ENCODE measurements at regions not wholly inside any gene's neighbourhood (a gene's known extent, or its start where the extent isn't known, plus 50 kb on each side); places are given as distances from the start of the nearest gene placed in this dataset.
A peak's percentile ranks its signal among the peaks of the same experiment; 100 is the strongest.

DNA sequence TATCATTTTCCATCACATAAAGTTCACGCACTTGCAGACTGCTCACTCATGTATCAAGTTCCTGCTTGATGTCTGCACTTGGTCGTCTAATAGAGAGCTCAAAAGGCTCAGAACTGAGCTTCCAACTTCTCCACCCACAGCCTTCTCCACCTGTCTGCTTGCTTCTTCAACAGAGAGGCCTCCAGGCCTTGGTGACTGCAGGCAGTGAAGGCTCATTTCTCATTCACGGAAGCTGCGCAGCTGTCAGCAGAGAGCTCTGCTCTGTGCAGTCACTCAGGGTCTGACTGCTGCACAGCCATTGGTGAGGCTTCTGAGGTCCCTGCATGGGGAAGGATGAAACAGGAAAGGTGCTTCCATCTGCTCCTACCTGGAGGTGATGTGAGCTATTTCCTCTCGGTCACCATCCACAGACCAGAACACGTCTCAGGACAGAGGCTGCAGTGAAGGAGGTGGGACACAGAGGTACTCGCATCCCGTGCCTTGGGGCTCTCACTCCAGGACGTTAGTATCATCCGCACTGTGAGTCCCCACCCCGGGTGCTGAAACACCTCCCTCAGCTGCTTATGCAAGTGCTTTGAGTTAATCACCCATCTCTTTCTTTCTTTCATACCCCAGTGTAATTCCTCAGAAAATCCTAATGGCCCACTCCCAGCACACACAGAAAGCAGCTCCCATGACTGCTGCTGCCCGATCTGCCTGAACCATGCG, 126.2 kb downstream of the TMEM18 start:
- no peak for DNase-seq (ENCODE audit: low spot score)

GRCh38 chr2:545711-546650, 131.2 kb downstream of the TMEM18 start:
- no peak for DNase-seq (ENCODE audit: low spot score)

DNA sequence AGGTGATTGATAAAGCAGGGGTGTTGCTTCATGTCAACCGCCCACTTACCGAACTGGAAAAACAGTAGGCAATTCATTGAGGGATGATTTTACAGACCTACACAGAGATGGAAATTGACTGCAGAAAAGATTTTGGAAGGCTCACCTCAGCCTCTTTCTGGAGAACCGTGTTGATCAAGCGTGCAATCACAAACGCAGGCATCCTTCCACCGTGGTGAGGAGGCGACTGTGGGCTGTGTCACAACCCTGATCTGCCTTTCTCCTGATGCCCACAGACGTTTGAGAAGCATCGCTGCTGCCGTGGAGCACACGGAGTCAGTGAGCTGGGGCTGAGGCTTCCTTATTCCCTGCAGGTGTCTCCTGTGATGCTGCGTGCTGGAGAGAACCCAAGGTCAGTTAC, 132.0 kb downstream of the TMEM18 start:
- no peak for DNase-seq (ENCODE audit: low spot score)

DNA sequence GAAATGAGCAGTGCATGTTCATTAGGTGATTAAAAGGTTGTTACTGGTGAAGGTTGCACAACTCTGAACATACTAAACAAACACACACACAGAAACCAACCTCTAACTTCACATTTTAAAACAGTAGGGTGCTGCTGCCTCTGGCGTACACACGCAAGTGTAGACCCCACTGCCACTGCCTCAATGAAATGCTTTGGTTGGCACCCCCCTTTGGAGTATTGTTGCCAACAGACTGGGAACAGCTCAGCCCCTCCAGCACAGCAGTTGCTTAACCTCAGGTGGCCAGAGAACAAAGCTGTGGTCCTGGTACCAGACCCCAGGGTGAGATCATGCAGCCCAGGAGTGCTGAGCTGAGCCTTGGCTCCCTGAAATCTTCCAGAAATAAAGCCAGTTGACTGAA, 138.6 kb downstream of the TMEM18 start:
- DNase-seq (ENCODE audit: low spot score): no peak

DNA sequence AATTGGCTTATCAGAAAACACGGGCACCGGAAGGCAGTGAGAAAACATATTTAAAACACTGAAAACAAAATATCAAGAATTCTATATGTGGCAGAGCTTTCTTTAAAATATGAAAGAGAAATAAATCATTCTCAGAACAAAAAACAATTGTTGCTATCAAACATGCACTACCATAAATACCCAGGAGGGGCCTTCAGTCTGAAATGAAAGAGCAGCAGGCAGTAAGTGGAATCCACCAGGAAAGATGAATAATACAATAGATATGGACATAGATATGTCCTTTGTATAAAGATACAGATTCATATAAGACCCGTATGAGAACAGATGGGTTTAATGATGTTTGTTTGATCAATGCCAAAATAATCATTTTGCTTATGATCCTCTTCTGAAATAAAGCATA, 142.0 kb downstream of the TMEM18 start:
- no peak for DNase-seq (ENCODE audit: low spot score)

DNA sequence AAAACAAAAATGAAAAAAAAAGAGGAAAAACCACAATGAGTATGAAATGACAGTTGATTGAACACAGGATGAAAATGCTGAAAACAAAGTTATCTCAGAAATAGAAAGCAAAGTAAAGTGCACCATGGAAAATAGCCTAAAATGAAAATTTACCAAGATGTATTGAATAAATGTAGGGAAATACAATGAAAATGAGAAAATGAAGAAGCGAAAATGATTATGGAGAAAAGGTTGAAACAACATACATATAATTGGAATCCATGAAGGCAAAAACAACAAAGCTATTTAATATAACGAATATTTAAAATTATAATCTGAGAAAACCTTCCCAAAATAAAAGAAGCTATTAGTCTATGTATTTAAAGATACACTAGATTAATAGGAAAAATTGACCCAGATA, 147.4 kb downstream of the TMEM18 start:
- DNase-seq (ENCODE audit: low spot score): no peak

DNA sequence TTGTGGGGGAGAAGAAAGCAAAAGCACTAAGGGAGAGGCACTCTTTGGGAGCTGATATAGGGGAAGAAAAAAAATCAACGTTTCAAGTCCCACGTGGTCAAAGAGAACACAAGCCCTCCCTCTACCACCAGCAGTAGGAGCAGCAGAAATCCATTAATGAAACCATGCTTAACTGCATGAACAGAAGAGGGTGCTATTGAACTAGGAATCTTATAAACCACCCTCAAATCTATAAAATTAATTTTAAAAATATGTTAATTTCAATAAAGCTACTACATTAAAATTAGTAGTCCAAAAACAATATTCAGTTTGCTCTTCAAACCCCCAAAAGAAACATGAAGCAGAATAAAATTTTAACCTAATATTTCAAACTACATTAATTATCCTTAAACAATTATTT, 147.8 kb downstream of the TMEM18 start:
- DNase-seq (ENCODE audit: low spot score): peak; percentile 26

DNA sequence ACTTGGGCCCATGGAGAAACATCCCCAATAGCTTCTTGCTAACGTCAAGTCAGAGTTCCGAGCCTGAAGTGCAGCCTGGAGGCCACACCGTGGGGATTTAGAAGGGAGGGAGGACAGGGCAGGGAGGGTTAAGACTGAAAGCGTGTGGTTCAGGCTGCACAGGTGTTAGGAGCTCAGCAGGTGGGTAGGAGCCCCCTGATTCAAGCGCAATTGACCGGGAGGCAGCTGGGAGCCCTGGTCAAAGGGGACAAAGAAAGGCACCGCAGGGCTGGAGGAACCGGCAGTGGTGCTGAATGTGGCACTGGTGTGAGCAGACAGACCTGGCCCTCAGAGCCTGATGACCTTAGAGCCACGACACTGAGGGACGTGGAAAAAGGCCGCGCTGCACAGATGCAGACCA, 149.6 kb downstream of the TMEM18 start:
- DNase-seq (ENCODE audit: low spot score): no peak

DNA sequence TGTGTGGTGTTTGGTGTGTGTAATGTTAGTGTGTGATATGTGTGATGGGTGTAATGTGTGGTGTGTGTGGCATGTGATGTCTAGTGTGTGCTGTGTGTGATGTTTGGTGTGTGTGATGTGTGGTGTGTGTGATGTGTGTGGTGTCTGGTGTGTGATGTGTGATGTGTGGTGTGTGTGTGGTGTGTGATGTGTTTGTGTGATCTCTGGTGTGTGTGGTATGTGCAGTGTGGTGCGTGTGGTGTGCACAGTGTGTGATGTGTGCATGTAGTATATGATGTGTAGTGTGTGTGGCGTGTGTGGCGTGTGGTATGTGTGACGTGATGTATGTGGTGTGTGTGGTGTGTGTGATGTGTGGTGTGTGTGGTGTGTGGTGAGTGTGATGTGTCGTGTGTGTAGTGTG, 150.3 kb downstream of the TMEM18 start:
- DNase-seq (ENCODE audit: low spot score): no peak

GRCh38 chr2:525611-526010, 151.6 kb downstream of the TMEM18 start:
- no peak for DNase-seq (ENCODE audit: low spot score)

DNA sequence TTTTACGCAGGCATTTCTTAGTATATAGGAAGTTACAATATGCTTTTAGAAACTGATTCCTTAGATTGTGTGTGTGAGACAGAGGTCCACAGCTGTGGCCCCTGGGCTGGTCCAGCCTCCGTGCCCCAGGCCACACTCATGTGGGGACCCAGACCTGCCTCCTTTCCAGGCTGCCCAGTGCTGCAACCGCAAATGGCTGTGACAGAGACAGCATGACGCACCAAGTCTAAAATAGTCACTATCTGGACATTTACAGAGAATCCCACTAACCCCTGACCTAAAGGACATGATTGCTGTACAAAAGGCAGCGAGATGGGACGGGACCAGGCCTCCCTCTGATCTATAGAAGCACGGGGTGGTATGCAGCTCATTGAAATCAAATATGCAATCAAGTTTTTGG, 152.2 kb downstream of the TMEM18 start:
- no peak for DNase-seq (ENCODE audit: low spot score)

- DNase-seq (ENCODE audit: low spot score): no peak
Measured at GRCh38 chr2:524442-524841, 152.8 kb downstream of the TMEM18 start.

- DNase-seq (ENCODE audit: low spot score): no peak
Measured at GRCh38 chr2:523698-524270, 153.4 kb downstream of the TMEM18 start.

- DNase-seq (ENCODE audit: low spot score): no peak
Measured at GRCh38 chr2:522776-523175, 154.4 kb downstream of the TMEM18 start.

DNA sequence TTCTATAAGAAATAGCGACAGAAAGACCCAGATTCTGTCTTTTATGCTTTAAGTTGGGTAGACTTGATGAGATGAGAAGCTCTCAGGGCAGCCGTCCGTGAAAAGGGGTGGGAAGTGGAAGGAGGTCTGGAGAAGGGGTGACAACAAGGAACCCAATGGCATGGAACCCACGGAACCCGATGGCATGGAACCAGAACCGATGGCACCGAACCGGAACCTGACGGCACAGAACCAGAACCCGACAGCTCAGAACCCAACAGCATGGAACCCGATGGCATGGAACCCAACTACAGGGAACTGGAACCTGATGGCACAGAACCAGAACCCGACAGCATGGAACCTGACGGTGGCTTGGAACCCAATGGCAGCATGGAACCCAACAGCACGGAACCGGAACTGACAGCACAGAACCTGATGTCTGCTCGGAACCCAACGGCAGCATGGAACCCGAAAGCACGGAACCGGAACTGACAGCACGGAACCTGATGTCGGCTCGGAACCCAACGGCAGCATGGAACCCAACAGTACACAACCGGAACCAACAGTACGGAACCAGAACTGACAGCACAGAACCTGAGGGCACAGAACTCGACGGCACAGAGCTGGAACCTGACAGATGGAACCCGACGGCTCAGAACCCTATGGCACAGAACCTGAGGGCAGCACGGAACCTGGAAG, 155.2 kb downstream of the TMEM18 start:
- DNase-seq (ENCODE audit: low spot score): no peak

GRCh38 chr2:520663-521340, 156.4 kb downstream of the TMEM18 start:
- no peak for DNase-seq (ENCODE audit: low spot score)

DNA sequence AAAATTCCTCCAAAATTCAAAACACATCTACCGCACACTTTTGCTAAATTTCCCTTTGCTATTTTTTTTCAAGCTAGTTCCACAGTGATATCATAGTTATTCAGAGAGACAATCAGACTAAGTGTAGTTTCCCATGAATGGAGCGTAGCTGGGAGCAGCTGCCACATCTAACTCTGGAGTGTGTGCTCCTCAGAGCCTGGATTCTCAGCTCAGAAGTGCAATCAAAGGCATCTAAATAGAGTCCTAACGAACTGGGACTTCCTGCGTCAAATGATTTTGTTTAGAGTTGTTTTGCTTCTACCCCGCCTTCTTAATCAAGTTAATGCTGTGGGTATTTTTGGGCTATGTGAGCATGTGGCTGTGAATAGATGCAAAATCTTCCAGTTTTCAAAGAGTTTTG, 160.3 kb downstream of the TMEM18 start:
- no peak for DNase-seq (ENCODE audit: low spot score)

- no peak for DNase-seq (ENCODE audit: low spot score)
Measured at GRCh38 chr2:516131-516530, 161.1 kb downstream of the TMEM18 start.

- no peak for DNase-seq (ENCODE audit: low spot score)
Measured at GRCh38 chr2:515441-516127, 161.6 kb downstream of the TMEM18 start.

GRCh38 chr2:513981-514706, 163.1 kb downstream of the TMEM18 start:
- no peak for DNase-seq (ENCODE audit: low spot score)

DNA sequence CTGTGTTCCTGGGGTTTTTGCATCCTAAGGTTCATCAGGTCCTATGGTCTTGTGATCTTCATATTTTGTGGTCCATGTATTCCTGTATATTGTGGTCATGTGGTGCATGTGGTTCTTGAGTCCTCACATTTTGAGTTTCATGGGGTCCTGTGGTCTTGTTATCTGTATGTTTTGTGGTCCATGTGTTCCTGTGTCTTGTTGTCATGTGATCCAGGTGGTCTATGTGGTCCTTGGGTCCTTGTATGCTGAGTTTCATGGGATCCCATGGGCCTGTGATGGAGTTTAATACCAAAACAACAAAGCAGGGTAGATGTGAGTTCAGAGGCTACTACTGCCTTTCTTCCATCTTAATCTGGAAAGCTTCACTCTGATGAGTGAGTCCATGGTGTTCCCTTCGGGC, 166.4 kb downstream of the TMEM18 start:
- no peak for DNase-seq (ENCODE audit: low spot score)
